ENCODE measurements at regions not wholly inside any gene's neighbourhood (a gene's known extent, or its start where the extent isn't known, plus 50 kb on each side); places are given as distances from the start of the nearest gene placed in this dataset.

DNA sequence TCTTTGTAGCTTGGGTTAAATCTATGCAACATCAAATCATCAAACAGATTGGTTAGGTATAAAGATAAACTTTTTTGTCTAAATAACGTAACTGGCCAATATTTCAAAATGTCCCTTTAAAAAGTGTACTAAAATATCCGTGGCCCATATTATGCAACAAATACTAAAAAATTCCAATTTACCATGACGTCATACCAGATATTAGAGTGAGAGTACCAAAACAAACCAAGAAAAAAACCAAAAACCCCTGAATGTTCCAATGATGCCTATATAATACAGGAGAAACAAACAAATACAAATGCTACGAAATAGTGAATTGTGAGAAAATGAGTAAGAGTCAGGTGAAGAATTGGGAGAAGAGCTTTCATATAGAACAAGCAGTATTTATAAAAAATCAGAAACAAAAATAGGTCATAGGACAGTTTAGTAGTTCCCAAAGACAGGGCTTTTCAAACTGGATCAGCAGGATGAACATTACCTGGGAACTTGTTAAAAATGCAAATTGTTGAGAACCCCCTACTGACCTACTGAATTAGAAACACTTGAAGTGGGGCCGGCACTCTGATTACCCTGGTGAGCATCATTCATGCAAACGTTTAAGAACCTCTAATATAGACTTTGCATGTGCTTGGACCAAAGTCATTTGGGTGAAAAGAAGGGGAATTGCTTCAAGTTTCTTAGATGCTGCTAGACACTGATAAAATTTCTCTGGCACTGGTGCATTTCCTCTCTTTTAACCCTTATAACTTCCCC is 753.7 kb downstream of the DSC3 start:
- Histone ChIP-seq H3K9me3 (replicated peaks; ENCODE audit: control insufficient read depth, insufficient read depth, low read length) (no peaks in the 10 kb centered on the region), H3K27me3 (replicated peaks in 1 of 2; ENCODE audit: control insufficient read depth in 2 of 2, insufficient read depth in 2 of 2, low read length in 1 of 2) (no peaks in the 10 kb centered on the region), H3K36me3 (ENCODE audit: control insufficient read depth in 2 of 2, insufficient read depth in 2 of 2, low read length in 1 of 2) (no peaks in the 10 kb centered on the region), H3K4me1 (ENCODE audit: control insufficient read depth, insufficient read depth, low read length) (no peaks in the 10 kb centered on the region), H2AFZ (ENCODE audit: control insufficient read depth, low read depth, low read length) (no peak overlapping the region), H3K4me3 (no peak overlapping the region), H3K27ac (ENCODE audit: control insufficient read depth, insufficient read depth) (no peak overlapping the region), H3K9ac (ENCODE audit: control insufficient read depth, insufficient read depth, low read length) (no peak overlapping the region), H3K79me2 (ENCODE audit: control insufficient read depth, insufficient read depth, low read length) (no peaks in the 10 kb centered on the region), H3K4me2 (ENCODE audit: control insufficient read depth, insufficient read depth) (no peak overlapping the region), H4K20me1 (ENCODE audit: control insufficient read depth, insufficient read depth) (no peaks in the 10 kb centered on the region)
- ATAC-seq (no peak), FAIRE-seq (no peak), DNase-seq (ENCODE audit: low read depth, low spot score) (no peak)
- 5% methylated on average over 6 of the region's 6 CpGs for WGBS (ENCODE audit: insufficient coverage, insufficient replicate concordance, low lambda C conversion rate, missing lambda C conversion rate)
- ChIA-PET CTCF (interaction anchor here (0.6 kb wide), 1 partner anchor 172 kb away, joined by 3 read pairs; no protein-coding TSS in a partner anchor), POLR2A (no interaction called here), SMC1A (ENCODE audit: uncharacterized antibody, unreplicated experiment) (no interaction called here), RAD21 (ENCODE audit: unreplicated experiment) (no interaction called here)
- no TSS peak for BruUV-seq (replicated peaks)
- TF ChIP-seq, protein P1, sequence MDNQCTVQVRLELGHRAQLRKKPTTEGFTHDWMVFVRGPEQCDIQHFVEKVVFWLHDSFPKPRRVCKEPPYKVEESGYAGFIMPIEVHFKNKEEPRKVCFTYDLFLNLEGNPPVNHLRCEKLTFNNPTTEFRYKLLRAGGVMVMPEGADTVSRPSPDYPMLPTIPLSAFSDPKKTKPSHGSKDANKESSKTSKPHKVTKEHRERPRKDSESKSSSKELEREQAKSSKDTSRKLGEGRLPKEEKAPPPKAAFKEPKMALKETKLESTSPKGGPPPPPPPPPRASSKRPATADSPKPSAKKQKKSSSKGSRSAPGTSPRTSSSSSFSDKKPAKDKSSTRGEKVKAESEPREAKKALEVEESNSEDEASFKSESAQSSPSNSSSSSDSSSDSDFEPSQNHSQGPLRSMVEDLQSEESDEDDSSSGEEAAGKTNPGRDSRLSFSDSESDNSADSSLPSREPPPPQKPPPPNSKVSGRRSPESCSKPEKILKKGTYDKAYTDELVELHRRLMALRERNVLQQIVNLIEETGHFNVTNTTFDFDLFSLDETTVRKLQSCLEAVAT (IDR thresholded peaks at IDR 0.05), result no peak
- peak; percentile 79 for TF ChIP-seq ATF7 (IDR thresholded peaks at IDR 0.05; ENCODE audit: low read depth)
- intact Hi-C loops (cut with micrococcal nuclease; ENCODE audit: unreplicated experiment), result no loop called here
- in situ Hi-C loops (cut with MboI), result no loop called here

DNA sequence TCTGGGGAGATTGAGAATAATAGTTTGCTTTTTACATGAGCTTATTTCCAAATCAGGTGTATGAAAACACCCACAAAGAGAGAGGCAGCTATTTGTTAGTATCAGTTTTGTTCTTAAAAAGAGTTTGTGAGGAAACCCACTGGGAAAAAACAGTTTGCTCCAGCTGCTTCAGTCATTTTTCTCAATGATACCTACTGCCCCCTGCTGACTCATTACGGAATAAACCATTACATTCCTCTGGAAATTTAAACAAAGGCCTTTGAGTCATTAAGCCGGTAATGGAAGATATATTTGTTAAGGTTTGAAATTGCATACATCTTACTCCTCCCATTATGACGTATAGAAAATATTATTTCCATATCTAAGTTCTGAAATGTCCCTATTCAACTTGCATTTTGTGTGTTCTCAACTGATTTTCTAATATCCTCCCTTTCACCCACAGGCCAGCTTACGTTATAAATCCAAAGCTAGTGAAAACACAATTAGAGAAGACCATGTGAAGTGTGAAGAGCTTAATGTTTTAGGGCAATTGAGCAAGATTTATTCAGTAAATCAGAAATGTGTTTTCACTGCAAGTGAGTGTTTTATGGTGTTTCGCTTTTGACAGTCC is 761.6 kb downstream of the DSC3 start:
- Histone ChIP-seq H4K20me1 (ENCODE audit: control insufficient read depth, insufficient read depth) (no peaks in the 10 kb centered on the region), H3K4me1 (ENCODE audit: control insufficient read depth, insufficient read depth, low read length) (no peaks in the 10 kb centered on the region), H3K79me2 (ENCODE audit: control insufficient read depth, insufficient read depth, low read length) (no peaks in the 10 kb centered on the region), H2AFZ (ENCODE audit: control insufficient read depth, low read depth, low read length) (no peak overlapping the region), H3K9me3 (replicated peaks; ENCODE audit: control insufficient read depth, insufficient read depth, low read length) (no peaks in the 10 kb centered on the region), H3K27ac (ENCODE audit: control insufficient read depth, insufficient read depth) (no peak overlapping the region), H3K4me3 (no peak overlapping the region), H3K4me2 (ENCODE audit: control insufficient read depth, insufficient read depth) (no peak overlapping the region), H3K9ac (ENCODE audit: control insufficient read depth, insufficient read depth, low read length) (no peak overlapping the region), H3K27me3 (replicated peaks in 1 of 2; ENCODE audit: control insufficient read depth in 2 of 2, insufficient read depth in 2 of 2, low read length in 1 of 2) (no peaks in the 10 kb centered on the region), H3K36me3 (ENCODE audit: control insufficient read depth in 2 of 2, insufficient read depth in 2 of 2, low read length in 1 of 2) (no peaks in the 10 kb centered on the region)
- BruUV-seq (replicated peaks), result no TSS peak
- ChIA-PET POLR2A (no interaction called here), SMC1A (ENCODE audit: uncharacterized antibody, unreplicated experiment) (interaction anchor here (0.6 to 4.6 kb wide), 11 partner anchors 9 to 651 kb away, joined by 3 to 37 read pairs (median 4); no protein-coding TSS in a partner anchor), CTCF (interaction anchor here (0.6 to 7.1 kb wide), 30 partner anchors 11 to 693 kb away, joined by 3 to 74 read pairs (median 4); no protein-coding TSS in a partner anchor), RAD21 (ENCODE audit: unreplicated experiment) (interaction anchor here (0.8 to 3.7 kb wide), 5 partner anchors 10 to 1318 kb away, joined by 3 to 37 read pairs (median 3); no protein-coding TSS in a partner anchor)
- DNase-seq (ENCODE audit: low read depth, low spot score) (no peak), ATAC-seq (no peak; the same call in 2 of the 3 replicates), FAIRE-seq (no peak)
- in situ Hi-C loops (cut with MboI) (no loop called here), intact Hi-C loops (cut with micrococcal nuclease; ENCODE audit: unreplicated experiment) (loop anchor here (2.0 kb wide), 1 partner anchor 406 kb away; no protein-coding TSS in a partner anchor)
- WGBS (ENCODE audit: insufficient coverage, insufficient replicate concordance, low lambda C conversion rate, missing lambda C conversion rate), result 13% methylated on average over 5 of the region's 5 CpGs
- TF ChIP-seq RAD21 (IDR thresholded peaks at IDR 0.05; ENCODE audit: insufficient read depth, low read depth, low read length), result peak; percentile 57
- TF ChIP-seq, protein P2, sequence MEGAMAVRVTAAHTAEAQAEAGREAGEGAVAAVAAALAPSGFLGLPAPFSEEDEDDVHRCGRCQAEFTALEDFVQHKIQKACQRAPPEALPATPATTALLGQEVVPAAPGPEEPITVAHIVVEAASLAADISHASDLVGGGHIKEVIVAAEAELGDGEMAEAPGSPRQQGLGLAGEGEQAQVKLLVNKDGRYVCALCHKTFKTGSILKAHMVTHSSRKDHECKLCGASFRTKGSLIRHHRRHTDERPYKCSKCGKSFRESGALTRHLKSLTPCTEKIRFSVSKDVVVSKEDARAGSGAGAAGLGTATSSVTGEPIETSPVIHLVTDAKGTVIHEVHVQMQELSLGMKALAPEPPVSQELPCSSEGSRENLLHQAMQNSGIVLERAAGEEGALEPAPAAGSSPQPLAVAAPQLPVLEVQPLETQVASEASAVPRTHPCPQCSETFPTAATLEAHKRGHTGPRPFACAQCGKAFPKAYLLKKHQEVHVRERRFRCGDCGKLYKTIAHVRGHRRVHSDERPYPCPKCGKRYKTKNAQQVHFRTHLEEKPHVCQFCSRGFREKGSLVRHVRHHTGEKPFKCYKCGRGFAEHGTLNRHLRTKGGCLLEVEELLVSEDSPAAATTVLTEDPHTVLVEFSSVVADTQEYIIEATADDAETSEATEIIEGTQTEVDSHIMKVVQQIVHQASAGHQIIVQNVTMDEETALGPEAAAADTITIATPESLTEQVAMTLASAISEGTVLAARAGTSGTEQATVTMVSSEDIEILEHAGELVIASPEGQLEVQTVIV (IDR thresholded peaks at IDR 0.05; ENCODE audit: borderline replicate concordance, partially characterized antibody), result no peak
- TF ChIP-seq SUPT20H (IDR thresholded peaks at IDR 0.05; ENCODE audit: borderline replicate concordance, control insufficient read depth, low read depth, low read length), result no peak
- TF ChIP-seq, protein P3, sequence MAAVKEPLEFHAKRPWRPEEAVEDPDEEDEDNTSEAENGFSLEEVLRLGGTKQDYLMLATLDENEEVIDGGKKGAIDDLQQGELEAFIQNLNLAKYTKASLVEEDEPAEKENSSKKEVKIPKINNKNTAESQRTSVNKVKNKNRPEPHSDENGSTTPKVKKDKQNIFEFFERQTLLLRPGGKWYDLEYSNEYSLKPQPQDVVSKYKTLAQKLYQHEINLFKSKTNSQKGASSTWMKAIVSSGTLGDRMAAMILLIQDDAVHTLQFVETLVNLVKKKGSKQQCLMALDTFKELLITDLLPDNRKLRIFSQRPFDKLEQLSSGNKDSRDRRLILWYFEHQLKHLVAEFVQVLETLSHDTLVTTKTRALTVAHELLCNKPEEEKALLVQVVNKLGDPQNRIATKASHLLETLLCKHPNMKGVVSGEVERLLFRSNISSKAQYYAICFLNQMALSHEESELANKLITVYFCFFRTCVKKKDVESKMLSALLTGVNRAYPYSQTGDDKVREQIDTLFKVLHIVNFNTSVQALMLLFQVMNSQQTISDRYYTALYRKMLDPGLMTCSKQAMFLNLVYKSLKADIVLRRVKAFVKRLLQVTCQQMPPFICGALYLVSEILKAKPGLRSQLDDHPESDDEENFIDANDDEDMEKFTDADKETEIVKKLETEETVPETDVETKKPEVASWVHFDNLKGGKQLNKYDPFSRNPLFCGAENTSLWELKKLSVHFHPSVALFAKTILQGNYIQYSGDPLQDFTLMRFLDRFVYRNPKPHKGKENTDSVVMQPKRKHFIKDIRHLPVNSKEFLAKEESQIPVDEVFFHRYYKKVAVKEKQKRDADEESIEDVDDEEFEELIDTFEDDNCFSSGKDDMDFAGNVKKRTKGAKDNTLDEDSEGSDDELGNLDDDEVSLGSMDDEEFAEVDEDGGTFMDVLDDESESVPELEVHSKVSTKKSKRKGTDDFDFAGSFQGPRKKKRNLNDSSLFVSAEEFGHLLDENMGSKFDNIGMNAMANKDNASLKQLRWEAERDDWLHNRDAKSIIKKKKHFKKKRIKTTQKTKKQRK (IDR thresholded peaks at IDR 0.05; ENCODE audit: low read depth, low read length), result no peak
